ENCODE measurements at regions not wholly inside any gene's neighbourhood (a gene's known extent, or its start where the extent isn't known, plus 50 kb on each side); places are given as distances from the start of the nearest gene placed in this dataset.
A peak's percentile ranks its signal among the peaks of the same experiment; 100 is the strongest.

GRCh38 chr13:63156816-63157215 is 1741.2 kb upstream of the PCDH20 start:
- TF ChIP-seq ZFX (IDR thresholded peaks at IDR 0.05; ENCODE audit: borderline replicate concordance), result no peak
- TF ChIP-seq CTCF (IDR thresholded peaks at IDR 0.05), result no peak
- no peak overlapping the region for H3K27ac ChIP-seq

DNA sequence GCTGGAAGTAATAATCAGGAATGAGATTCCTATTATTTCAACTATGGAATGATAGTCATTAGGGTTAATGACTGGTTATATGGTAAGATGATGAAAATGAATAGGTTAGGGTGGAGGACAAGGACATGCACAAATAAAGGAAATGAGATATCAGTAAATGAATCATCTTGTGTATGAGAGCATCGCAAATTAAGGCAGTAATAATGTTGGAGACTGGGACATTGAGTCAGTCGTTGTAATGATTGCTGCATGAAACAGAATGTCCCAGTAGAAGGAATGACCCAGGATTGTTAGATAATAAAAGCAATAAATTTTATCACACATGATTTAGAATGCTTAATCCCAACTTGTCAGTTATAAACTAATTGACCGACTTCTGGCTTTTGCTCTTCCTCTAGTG is 1733.7 kb upstream of the PCDH20 start:
- TF ChIP-seq CTCF (IDR thresholded peaks at IDR 0.05), result no peak

GRCh38 chr13:63139277-63139676 is 1723.6 kb upstream of the PCDH20 start:
- TF ChIP-seq CTCF (IDR thresholded peaks at IDR 0.05) (no peak), ZFX (IDR thresholded peaks at IDR 0.05; ENCODE audit: borderline replicate concordance) (no peak)
- H3K27ac ChIP-seq, result no peak overlapping the region

More for the DNA sequence above, 1733.7 kb upstream of the PCDH20 start:
- no peak overlapping the region for H3K27ac ChIP-seq

GRCh38 chr13:63129995-63130394 is 1714.3 kb upstream of the PCDH20 start:
- no peak for TF ChIP-seq ZFX (IDR thresholded peaks at IDR 0.05; ENCODE audit: borderline replicate concordance)
- no peak for TF ChIP-seq CTCF (IDR thresholded peaks at IDR 0.05)
- H3K27ac ChIP-seq, result no peak overlapping the region

- TF ChIP-seq ZFX (IDR thresholded peaks at IDR 0.05; ENCODE audit: borderline replicate concordance) (no peak), CTCF (IDR thresholded peaks at IDR 0.05) (no peak)
Observed at GRCh38 chr13:63128716-63129115, 1713.1 kb upstream of the PCDH20 start.

DNA sequence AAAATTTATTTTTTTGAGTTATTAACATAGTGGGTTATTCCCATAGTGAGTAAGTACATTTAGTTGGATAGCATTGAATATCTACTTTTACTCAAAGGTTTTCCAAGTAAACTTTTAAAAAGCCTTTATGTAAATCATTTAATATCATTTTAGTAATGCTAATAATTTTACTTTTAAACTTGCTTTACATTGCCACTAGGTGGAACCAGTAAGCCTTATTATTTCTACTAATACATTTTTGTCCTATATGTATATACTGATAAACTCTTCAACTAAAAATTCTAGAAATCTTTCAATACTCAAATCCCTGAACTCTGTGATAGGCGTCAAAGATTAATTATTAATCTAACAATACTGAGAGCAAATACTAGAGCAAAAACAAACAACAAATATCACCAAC is 1709.2 kb upstream of the PCDH20 start:
- no peak overlapping the region for H3K27ac ChIP-seq
- TF ChIP-seq CTCF (IDR thresholded peaks at IDR 0.05) (peak; percentile 73), ZFX (IDR thresholded peaks at IDR 0.05; ENCODE audit: borderline replicate concordance) (no peak)

More at GRCh38 chr13:63128716-63129115, 1713.1 kb upstream of the PCDH20 start:
- no peak overlapping the region for H3K27ac ChIP-seq

GRCh38 chr13:63120883-63121282 is 1705.2 kb upstream of the PCDH20 start:
- TF ChIP-seq CTCF (IDR thresholded peaks at IDR 0.05), result no peak
- TF ChIP-seq ZFX (IDR thresholded peaks at IDR 0.05; ENCODE audit: borderline replicate concordance), result no peak
- no peak overlapping the region for H3K27ac ChIP-seq

Data from 22Rv1 (cell line).